Panc1 (cell line): ENCODE measurements at regions not wholly inside any gene's neighbourhood (a gene's known extent, or its start where the extent isn't known, plus 50 kb on each side); places are given as distances from the start of the nearest gene placed in this dataset.

Experiments used
- POLR2AphosphoS5 ChIP-seq: IDR thresholded peaks from 2 replicates; pipeline ENCODE4 v1.6.1; 2012; ENCODE audit warnings: mild to moderate bottlenecking, low read depth, low read length, moderate library complexity
- TF ChIP-seq, protein P1 (sequence below): fragments of 450-650 bp; IDR thresholded peaks from 2 replicates; pipeline ENCODE4 v1.5.1; 2017; ENCODE audit warnings: mild to moderate bottlenecking
- TF ChIP-seq, protein P2 (sequence below), 2 experiments: IDR thresholded peaks; 2 replicates each; pipeline ENCODE4 v1.6.1; 2011 to 2012; ENCODE audit warnings: low read depth in 2 of 2, control low read depth in 1 of 2, low read length in 1 of 2, mild to moderate bottlenecking in 1 of 2, moderate library complexity in 1 of 2; ENCODE audit not compliant: insufficient read depth in 1 of 2

DNA sequence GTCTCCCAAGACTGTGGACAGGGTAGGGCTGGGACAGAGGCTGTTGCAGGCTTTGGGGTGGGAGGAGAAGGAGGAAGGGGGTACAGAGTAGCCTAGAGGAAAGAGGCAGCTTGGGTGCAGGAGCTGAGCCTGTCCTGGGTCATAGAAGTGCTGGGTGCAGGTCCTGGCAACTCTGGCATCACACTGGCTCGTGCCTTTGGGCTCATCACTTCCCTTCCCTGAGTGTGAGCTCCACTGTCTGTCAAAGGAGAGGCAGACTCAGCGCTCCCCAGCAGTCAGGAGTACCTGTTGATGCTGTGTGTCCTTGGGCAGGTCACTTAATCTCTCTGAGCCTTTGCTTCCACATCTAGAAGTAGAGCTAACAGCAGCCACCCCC is 157.1 kb downstream of the PTPRU start:
- TF ChIP-seq, protein P1, sequence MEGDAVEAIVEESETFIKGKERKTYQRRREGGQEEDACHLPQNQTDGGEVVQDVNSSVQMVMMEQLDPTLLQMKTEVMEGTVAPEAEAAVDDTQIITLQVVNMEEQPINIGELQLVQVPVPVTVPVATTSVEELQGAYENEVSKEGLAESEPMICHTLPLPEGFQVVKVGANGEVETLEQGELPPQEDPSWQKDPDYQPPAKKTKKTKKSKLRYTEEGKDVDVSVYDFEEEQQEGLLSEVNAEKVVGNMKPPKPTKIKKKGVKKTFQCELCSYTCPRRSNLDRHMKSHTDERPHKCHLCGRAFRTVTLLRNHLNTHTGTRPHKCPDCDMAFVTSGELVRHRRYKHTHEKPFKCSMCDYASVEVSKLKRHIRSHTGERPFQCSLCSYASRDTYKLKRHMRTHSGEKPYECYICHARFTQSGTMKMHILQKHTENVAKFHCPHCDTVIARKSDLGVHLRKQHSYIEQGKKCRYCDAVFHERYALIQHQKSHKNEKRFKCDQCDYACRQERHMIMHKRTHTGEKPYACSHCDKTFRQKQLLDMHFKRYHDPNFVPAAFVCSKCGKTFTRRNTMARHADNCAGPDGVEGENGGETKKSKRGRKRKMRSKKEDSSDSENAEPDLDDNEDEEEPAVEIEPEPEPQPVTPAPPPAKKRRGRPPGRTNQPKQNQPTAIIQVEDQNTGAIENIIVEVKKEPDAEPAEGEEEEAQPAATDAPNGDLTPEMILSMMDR: no peak
- TF ChIP-seq POLR2AphosphoS5: no peak
- TF ChIP-seq, protein P2, sequence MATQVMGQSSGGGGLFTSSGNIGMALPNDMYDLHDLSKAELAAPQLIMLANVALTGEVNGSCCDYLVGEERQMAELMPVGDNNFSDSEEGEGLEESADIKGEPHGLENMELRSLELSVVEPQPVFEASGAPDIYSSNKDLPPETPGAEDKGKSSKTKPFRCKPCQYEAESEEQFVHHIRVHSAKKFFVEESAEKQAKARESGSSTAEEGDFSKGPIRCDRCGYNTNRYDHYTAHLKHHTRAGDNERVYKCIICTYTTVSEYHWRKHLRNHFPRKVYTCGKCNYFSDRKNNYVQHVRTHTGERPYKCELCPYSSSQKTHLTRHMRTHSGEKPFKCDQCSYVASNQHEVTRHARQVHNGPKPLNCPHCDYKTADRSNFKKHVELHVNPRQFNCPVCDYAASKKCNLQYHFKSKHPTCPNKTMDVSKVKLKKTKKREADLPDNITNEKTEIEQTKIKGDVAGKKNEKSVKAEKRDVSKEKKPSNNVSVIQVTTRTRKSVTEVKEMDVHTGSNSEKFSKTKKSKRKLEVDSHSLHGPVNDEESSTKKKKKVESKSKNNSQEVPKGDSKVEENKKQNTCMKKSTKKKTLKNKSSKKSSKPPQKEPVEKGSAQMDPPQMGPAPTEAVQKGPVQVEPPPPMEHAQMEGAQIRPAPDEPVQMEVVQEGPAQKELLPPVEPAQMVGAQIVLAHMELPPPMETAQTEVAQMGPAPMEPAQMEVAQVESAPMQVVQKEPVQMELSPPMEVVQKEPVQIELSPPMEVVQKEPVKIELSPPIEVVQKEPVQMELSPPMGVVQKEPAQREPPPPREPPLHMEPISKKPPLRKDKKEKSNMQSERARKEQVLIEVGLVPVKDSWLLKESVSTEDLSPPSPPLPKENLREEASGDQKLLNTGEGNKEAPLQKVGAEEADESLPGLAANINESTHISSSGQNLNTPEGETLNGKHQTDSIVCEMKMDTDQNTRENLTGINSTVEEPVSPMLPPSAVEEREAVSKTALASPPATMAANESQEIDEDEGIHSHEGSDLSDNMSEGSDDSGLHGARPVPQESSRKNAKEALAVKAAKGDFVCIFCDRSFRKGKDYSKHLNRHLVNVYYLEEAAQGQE (IDR thresholded peaks at IDR 0.05; ENCODE audit: insufficient read depth in 1 of 2, low read depth in 2 of 2, low read length in 1 of 2): no peak
